ENCODE measurements at regions not wholly inside any gene's neighbourhood (a gene's known extent, or its start where the extent isn't known, plus 50 kb on each side); places are given as distances from the start of the nearest gene placed in this dataset.

- DNase-seq (ENCODE audit: low read depth in 2 of 2): no peak
- Histone ChIP-seq H3K36me3 (ENCODE audit: control insufficient read depth, insufficient read depth, low read length) (no peaks in the 10 kb centered on the region), H3K4me3 (replicated peaks in 1 of 4; ENCODE audit: control extremely low read depth in 1 of 4, insufficient read depth in 1 of 4, low read depth in 3 of 4, low read length in 4 of 4) (no peak overlapping the region), H3K27ac (ENCODE audit: insufficient read depth, low read length) (no peak overlapping the region), H4K20me1 (ENCODE audit: control insufficient read depth, extremely low read depth, insufficient read depth, low read length) (no peaks in the 10 kb centered on the region), H3K4me2 (ENCODE audit: extremely low read depth, insufficient read depth, low read length) (no peak overlapping the region), H3K79me2 (ENCODE audit: control insufficient read depth, insufficient read depth, low read length) (no peaks in the 10 kb centered on the region), H3K9ac (ENCODE audit: insufficient read depth, low read length) (no peak overlapping the region), H3K27me3 (ENCODE audit: control insufficient read depth, insufficient read depth, low read length) (no peaks in the 10 kb centered on the region), H3K9me3 (ENCODE audit: control insufficient read depth, insufficient read depth, low read depth, low read length) (no peaks in the 10 kb centered on the region), H2AFZ (ENCODE audit: low read length) (no peak overlapping the region), H3K4me1 (ENCODE audit: control insufficient read depth, extremely low read depth, insufficient read depth, low read length) (no peaks in the 10 kb centered on the region)
- no peak for TF ChIP-seq EZH2 (IDR thresholded peaks at IDR 0.05; ENCODE audit: low read length, missing control alignments)
- TF ChIP-seq CTCF (conservative IDR thresholded peaks at IDR 0.05 in 1 of 2, IDR thresholded peaks at IDR 0.05 in 1 of 2; ENCODE audit: low read depth in 1 of 2, low read length in 2 of 2): no peak
Measured at GRCh38 chr15:35921046-35921445, 375.1 kb upstream of the DPH6 start.

- Histone ChIP-seq H3K36me3 (ENCODE audit: control insufficient read depth, insufficient read depth, low read length) (no peaks in the 10 kb centered on the region), H3K27ac (ENCODE audit: insufficient read depth, low read length) (no peak overlapping the region), H3K27me3 (ENCODE audit: control insufficient read depth, insufficient read depth, low read length) (no peaks in the 10 kb centered on the region), H4K20me1 (ENCODE audit: control insufficient read depth, extremely low read depth, insufficient read depth, low read length) (no peaks in the 10 kb centered on the region), H3K9me3 (ENCODE audit: control insufficient read depth, insufficient read depth, low read depth, low read length) (no peaks in the 10 kb centered on the region), H3K4me3 (replicated peaks in 1 of 4; ENCODE audit: control extremely low read depth in 1 of 4, insufficient read depth in 1 of 4, low read depth in 3 of 4, low read length in 4 of 4) (no peak overlapping the region), H3K9ac (ENCODE audit: insufficient read depth, low read length) (no peak overlapping the region), H3K79me2 (ENCODE audit: control insufficient read depth, insufficient read depth, low read length) (no peaks in the 10 kb centered on the region), H3K4me1 (ENCODE audit: control insufficient read depth, extremely low read depth, insufficient read depth, low read length) (no peaks in the 10 kb centered on the region), H2AFZ (ENCODE audit: low read length) (no peak overlapping the region), H3K4me2 (ENCODE audit: extremely low read depth, insufficient read depth, low read length) (no peak overlapping the region)
- TF ChIP-seq EZH2 (IDR thresholded peaks at IDR 0.05; ENCODE audit: low read length, missing control alignments): no peak
- TF ChIP-seq CTCF (conservative IDR thresholded peaks at IDR 0.05 in 1 of 2, IDR thresholded peaks at IDR 0.05 in 1 of 2; ENCODE audit: low read depth in 1 of 2, low read length in 2 of 2): no peak
- peak in 1 of 2 donors; percentile 47 for DNase-seq (ENCODE audit: low read depth in 2 of 2)
Measured at GRCh38 chr15:35925275-35926006, 379.5 kb upstream of the DPH6 start.

- TF ChIP-seq EZH2 (IDR thresholded peaks at IDR 0.05; ENCODE audit: low read length, missing control alignments) (no peak), CTCF (conservative IDR thresholded peaks at IDR 0.05 in 1 of 2, IDR thresholded peaks at IDR 0.05 in 1 of 2; ENCODE audit: low read depth in 1 of 2, low read length in 2 of 2) (no peak)
- H3K36me3 ChIP-seq (ENCODE audit: control insufficient read depth, insufficient read depth, low read length): no peaks in the 10 kb centered on the region
- H3K9me3 ChIP-seq (ENCODE audit: control insufficient read depth, insufficient read depth, low read depth, low read length): no peaks in the 10 kb centered on the region
- peak; percentile 5 to 52 for DNase-seq (ENCODE audit: low read depth in 2 of 2)
- H2AFZ ChIP-seq (ENCODE audit: low read length): no peak overlapping the region
- no peak overlapping the region for H3K9ac ChIP-seq (ENCODE audit: insufficient read depth, low read length)
- no peaks in the 10 kb centered on the region for H3K4me1 ChIP-seq (ENCODE audit: control insufficient read depth, extremely low read depth, insufficient read depth, low read length)
- no peak overlapping the region for H3K4me2 ChIP-seq (ENCODE audit: extremely low read depth, insufficient read depth, low read length)
- no peaks in the 10 kb centered on the region for H3K27me3 ChIP-seq (ENCODE audit: control insufficient read depth, insufficient read depth, low read length)
- no peak overlapping the region for H3K4me3 ChIP-seq (replicated peaks in 1 of 4; ENCODE audit: control extremely low read depth in 1 of 4, insufficient read depth in 1 of 4, low read depth in 3 of 4, low read length in 4 of 4)
- no peaks in the 10 kb centered on the region for H3K79me2 ChIP-seq (ENCODE audit: control insufficient read depth, insufficient read depth, low read length)
- no peaks in the 10 kb centered on the region for H4K20me1 ChIP-seq (ENCODE audit: control insufficient read depth, extremely low read depth, insufficient read depth, low read length)
- no peak overlapping the region for H3K27ac ChIP-seq (ENCODE audit: insufficient read depth, low read length)
Measured at GRCh38 chr15:35926007-35926380, 380.0 kb upstream of the DPH6 start.
